HG03342 (cell line): ENCODE measurements at regions not wholly inside any gene's neighbourhood (a gene's known extent, or its start where the extent isn't known, plus 50 kb on each side); places are given as distances from the start of the nearest gene placed in this dataset.
A peak's percentile ranks its signal among the peaks of the same experiment; 100 is the strongest.
"Not testable (repeated sequence)": the region's sequence is repeated elsewhere in the genome, so short reads cannot be mapped to it uniquely, and the experiment has no call there.

Source experiments
- ATAC-seq: cut with Tn5 transposase; IDR thresholded peaks from one replicate; pipeline ENCODE4 v1.9.1; 2021; ENCODE audit warnings: mild to moderate bottlenecking, moderate library complexity; ENCODE audit not compliant: unreplicated experiment

DNA sequence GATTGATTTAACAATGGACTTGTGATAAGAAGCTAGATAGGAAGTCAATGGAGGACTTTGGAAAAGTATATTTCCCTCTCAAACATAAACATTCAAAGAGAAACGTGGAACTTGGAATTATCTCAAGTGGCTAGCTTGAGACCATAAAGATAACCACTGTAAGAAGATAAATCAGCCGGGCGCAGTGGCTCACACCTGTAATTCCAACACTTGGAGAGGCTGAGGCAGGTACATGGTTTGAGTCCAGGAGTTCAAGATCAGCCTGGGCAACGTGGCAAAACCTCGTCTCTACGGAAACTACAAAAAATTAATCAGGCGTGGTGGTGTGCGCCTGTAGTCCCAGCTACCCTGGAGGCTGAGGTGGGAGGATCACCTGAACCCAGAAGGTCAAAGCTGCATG is 405.9 kb upstream of the ACVR2A start:
- ATAC-seq = no peak

DNA sequence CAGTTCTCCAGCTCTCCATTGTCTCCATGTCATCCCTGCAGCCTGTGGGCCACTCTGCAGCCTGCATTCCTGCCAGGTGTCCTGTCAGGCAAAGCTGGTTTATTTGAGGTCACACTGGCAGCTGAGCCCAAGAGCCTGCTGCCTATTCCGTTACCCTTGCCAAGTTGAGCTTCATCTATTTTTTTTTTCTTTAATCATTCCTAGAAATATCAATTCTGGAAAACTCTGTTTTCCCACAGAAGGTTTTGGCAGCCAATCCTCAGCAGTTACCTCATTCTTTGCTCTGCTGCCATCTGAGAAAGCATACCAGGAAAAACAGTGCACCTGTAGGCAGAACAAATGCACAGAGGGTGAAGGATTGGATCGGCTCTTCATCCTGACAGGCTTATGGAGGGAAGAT is 411.0 kb upstream of the ACVR2A start:
- no peak for ATAC-seq

DNA sequence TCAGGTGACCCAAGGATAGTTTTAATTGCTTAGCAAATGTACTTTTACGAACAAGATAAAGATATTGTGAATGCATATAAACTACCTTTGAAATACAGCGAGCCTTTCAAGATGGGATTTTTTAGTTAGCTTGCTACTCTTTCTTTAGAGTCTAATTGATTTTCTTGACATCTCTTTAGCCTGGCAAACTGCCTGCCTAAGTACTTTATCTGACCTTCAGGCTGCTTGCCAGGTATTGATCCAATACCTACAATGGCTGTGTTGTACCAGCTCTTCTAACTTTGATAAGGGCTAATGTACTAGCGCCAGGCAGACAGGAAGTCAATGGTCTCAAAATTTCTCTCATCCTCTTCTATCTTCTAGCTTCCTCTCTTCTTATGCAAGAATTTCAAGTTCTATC is 414.4 kb upstream of the ACVR2A start:
- ATAC-seq = no peak

DNA sequence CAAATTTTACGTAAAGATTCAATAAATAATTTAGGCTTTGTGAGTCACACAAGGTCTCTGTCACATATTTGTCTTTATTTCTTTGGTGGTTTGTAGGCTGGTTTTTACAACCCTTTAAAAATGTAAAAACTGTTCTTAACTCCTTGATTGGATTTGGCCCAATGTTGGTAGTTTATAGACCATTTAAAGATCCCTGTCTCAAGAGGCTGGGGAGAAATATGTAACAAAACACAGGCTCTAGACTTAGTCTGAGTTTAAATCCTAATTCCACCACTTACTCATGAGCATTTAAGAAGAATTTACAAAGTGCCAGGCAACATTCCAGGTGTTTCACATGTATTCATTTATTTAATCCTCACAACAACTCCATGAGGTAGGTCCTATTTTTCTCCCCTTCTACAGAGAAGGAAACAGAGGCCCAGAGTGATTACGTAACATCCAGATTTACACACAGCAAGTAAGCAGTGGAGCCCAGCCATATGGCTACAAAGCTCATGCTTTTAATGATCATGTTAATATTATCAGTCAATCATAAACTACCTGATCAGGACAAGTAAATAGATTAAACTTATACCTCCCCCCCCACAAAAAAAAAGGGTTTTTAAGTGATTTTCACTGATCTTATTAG is 416.6 kb upstream of the ACVR2A start:
- no peak for ATAC-seq

DNA sequence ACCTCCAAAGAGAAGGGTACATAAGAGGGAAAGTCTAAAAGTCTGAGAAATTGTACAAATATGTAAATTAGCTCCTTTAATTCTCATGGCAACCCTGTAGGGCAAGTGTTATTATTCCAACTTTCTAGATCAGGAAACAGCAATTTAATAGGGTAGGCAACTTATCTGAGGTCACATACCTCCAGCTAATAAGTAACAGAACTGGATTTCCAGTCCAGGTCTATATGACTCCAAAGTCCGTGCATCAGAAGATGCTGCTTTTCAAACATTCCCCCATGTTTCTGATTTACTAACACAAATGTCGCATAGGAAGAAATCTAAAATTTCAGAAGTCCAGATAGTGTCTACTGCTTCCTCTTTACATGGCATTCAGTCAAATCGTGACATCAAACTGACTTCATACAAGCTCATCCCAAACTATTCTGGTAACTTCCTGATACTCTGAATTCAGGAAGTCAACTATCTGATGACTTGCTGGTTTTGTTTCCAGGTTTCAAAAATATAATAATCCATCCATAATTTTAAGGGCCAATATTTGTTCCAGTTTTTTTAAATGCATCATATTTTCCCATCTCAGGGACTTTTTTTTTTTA is 419.3 kb upstream of the ACVR2A start:
- no peak for ATAC-seq

DNA sequence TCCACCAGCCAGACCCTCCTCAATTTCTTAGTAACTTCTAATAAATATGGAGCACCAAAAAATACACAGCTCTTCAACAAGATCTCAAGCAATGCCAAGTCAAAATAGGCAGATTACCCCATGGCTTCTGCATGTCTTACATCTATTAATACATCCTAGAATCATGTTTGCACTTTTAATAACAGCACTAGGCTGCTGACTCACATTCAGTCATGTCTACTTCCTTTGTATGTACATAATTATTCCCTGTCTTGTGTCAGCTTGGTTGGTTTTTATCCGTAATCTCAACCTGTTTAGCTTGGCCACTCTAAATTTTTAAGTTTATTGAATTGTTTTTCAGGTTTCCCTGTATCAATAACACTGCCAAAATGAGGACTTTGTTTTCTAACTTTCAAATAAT is 420.1 kb upstream of the ACVR2A start:
- ATAC-seq = no peak

DNA sequence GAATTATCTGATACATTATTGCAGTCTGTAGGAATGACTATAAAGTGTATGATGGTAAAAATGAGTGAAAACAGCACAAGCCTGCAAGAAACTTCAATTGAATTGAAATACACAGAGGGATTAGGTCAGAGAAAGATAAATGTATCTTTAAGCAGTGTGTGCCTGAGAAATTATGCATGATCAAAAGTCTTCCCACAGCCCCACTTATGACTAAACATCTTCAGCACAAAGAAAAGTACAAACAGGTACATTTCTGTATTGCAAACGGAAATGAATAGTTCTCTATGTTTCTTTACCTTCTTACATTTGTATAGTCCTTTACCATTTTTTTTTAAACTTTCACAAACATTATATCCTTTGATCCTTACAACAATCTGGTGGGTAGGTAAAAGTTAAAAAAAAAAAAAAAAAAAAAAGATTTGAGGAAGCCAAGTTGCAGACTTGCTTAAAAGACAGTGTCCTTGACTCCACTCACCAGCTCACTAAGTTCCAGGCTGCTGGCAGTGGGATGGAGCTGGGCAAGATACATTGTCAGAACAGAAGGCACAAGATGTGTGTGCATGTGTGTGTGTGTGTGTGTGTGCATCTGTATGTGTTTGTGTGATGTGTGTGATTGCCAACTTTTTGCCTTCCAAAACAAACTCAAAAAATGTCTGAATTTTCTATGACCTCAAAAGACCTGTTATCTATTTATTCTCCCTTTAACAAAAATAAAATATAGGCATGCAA is 423.7 kb upstream of the ACVR2A start:
- no peak for ATAC-seq

DNA sequence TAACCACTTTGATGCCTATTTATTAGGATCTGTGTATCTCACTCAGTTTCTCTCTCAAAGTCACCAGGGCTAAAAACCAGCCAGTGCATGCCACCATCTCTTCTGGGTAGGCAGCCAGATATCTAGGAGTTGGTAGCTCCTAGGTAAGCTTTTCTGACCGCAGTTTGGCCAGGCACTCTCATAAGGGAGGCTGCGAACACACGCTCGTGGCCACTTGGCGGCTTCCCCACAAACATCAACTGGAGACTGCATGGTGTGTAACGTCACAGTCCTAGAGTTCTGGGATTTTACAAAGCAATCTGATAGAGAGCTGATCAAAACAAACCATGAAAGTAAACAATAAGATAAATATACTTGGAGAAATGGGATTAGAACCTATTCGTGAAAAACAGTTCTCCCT is 424.3 kb upstream of the ACVR2A start:
- no peak for ATAC-seq

DNA sequence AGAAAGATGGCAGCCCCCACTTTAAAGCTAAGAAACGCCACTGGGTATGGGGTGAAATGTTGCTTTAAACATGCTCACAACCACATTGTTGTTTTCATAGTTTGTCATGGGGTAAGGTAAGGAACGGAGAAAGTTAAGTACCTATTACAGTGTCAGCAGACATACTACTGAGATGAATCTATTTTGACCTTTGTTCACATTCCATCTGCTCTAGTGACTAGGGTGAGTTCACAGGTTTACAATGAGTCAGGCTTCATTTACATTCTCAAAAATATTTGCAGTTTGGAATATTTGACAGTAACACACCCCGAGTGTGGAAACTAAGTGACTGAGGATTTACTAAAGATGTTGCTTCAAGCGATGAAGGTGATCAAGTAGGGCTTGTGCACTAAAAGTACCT is 428.7 kb upstream of the ACVR2A start:
- no peak for ATAC-seq

DNA sequence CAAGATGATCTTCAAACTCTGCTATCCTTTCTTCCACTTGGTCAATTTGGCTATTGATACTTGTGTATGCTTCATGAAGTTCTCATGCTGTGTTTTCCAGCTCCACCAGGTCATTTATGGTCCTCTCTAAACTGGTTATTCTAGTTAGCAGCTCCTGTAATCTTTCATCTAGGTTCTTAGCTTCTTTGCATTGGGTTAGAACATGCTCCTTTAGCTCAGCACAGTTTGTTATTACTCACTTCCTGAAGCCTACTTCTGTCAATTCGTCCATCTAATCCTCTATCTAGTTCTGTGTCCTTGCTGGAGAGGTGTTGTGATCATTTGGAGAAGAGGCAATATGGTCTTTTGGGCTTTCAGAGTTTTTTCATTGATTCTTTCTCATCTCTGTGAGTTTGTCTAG is 430.2 kb upstream of the ACVR2A start:
- not testable (repeated sequence) for ATAC-seq

DNA sequence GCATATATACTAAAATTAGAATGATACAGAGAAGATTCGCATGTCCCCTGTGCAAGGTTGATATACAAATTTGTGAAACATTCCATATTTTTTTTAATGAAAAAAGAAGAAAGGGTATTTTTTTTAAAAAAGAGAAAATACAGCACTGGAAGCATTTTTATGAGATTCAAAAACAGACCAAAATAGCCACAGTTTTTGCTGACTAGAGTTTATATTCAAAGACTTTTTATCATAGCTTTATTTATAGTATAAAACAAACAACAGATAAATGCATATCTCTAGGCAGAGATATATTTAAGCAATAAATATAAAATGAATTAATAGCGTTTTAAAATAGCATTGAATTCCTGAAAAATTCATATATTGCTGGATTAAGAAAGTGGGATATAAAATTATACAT is 436.5 kb upstream of the ACVR2A start:
- ATAC-seq = no peak

DNA sequence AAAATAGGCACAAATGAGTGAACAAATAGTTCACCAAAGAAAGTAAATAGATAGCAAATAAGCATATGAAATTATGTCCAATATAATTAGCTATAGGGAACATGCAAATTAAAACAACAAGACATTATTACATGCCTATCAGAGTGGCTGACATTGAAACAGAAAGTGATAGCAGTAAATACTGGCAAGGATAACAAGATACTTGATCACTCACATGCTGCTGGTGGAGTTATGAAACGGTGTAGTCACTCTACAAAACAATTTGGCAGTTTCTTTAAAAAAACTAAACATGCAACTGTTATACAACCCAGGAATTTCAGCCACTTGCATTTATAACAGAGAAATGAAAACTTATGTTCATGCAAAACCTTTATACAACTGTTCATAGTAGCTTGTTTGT is 439.2 kb upstream of the ACVR2A start:
- peak; percentile 77 for ATAC-seq

DNA sequence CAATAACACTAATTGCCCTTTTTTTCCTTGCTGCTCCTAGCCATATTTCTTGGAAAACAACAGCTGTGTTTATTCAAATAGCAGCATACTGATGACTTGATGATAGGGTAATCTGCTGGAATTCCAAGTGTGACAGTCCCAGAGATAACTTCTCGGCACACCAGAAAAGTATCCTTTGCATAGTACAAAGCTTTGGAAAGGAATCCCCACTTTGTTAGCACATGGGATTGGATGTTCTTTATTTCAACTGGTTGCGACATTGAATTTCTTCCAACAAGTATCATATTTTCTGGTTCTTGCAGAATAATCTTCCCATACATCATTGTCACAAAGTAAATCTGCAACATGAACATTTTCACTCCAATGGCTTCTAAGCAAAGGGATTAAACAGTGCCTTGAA is 445.8 kb upstream of the ACVR2A start:
- no peak for ATAC-seq

DNA sequence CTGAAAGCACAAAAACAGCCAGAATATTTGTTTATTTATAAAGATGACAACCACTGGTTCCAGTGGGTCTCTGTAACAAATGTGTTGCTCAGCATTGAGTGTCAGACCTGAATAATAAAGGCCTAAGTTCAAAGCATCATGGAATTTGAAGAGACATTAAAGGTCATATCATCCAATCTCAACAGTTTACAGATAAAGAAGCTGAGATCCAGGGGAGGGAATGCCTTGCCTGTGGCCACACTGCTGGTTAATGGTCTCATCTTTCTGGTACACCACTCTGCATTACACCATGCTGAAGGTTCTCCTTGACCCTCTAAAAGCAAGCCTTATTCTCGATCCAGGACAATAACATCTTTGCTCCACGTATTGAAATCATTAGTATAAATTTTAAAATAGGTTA is 446.5 kb upstream of the ACVR2A start:
- no peak for ATAC-seq

DNA sequence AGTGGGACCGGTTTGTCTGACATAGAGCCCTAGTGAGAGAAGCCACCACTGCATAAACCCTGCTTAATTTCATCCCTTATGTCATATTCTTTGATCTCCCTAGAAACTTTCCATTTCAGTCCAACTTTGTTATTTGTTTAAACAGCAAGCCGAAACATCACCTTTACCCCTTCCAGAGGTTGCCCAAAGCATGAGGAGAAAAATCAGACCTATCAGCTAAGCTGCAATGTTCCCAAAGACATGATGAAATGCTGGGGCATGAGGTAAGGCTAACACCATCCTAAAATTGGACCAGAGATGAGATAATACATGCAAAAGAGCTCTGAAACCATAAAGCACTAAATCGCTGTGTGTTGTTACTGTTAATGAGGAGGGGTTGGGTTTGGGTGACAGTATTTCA is 447.9 kb upstream of the ACVR2A start:
- no peak for ATAC-seq

DNA sequence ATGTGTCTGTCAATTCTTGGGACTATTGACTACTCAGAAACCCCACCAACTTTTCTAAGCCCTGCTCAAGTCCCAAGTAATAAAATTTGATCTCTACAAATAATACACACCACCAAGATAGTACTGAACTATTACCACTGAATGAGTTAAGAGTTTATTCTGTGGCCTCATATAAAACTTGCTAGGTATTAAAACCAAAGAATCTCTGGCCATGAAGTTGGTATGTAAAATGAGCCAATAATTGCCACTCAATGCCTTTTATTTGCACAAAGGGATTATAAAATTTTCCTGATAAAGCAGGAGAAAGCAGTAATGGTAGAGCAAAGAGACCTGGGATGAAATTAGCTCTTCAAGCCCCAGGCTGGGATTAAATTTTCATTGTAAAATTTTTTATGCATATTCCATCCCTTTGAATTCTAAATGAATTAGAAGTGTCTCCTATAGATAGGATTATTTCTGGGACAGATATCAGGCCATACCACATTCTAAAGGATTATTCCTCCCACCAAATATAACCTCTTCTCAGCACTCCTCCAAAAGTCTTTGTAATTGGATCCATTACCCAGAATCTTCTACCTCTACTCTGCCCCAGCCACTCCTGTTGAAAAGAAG is 450.5 kb upstream of the ACVR2A start:
- ATAC-seq = no peak

DNA sequence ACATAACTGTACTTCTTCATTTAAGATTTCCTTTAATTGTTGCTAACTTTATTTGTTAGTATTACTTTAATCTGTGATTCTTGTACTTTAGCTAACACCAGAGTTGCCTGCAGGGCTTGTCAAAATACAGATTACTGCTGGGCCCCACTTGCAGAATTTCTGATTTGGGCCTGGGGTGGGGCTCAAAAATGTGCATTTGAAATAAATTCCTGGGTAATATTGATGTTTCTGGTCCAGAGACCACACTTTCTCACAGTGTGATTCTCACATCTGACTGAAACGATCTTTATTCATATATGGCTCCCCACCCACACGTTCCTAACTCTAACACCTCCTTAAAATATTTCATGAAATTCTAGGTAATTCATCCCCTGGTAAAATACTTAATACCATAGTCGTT is 452.6 kb upstream of the ACVR2A start:
- ATAC-seq = no peak

DNA sequence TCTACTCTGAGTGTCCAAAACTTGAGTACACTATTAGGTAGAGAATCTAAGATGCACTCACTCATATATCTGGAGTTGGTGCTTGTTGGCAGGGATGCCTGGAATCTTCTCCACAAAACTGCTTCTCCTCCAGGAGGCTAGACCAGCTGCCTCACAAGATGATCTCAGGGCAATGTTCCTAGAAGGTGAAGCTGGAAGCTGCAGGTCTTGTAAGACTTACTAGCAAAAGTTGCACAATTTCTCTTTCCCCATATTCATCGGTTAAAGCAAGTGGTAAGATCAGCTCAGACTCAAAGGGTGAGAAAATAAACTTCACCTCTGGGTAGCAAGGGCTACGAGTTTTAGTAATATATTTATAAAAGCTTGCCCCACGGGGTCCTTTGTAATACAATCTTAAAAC is 454.4 kb upstream of the ACVR2A start:
- no peak for ATAC-seq

DNA sequence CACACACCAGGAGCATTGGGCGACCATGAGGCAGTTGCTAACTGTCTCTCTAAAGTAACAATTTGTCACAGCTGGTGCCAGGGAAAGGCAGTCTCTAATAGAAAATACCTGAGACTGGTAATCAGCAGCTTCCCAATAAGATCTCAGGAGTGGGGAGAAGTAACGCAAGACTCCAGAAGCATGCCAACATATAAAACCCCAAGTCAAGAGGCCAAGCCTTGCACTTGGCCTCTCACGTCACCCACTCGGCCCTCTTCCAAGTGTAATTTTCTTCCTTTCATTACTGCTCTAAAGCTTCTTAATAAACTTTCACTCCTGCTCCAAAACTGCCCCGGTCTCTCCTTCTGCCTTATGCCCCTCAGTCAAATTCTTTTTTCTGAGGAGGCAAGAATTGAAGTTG is 455.6 kb upstream of the ACVR2A start:
- ATAC-seq = no peak

DNA sequence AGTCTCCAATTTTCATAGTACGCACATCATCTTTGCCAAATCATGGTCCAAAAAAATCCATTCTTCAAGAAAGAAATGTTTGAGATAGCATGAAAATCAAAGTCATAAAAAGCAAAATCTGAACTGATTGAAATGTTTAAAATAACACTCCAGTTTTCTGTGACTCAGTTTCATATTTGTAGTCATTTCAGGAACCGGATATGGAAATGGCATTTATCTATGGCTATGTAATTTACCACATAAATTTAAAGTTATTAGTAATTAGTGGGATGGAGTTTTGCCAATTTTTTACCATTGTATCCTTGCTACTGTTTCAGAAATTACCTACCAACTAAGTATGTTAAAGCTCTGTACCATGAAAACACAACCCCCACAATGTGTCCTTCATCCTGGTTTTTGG is 456.6 kb upstream of the ACVR2A start:
- ATAC-seq = no peak

DNA sequence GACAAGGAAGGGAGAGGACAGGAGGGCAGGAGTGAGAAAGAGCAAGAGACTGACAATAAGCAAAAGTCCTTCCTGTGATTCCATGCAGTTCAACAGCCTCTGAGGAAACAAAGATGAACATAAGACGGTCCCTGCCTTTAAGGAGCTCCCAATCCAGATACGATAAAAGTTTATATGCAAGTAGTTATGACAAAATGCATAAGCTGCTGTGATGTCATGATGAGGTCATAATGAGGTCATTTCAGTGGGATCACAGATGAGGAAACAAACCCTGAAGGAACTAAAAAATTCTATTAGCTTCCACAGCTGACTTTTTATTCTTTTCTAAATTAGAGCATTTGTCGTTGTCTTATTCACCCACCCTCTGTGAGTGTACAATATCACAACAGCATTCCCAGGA is 458.5 kb upstream of the ACVR2A start:
- ATAC-seq = no peak

DNA sequence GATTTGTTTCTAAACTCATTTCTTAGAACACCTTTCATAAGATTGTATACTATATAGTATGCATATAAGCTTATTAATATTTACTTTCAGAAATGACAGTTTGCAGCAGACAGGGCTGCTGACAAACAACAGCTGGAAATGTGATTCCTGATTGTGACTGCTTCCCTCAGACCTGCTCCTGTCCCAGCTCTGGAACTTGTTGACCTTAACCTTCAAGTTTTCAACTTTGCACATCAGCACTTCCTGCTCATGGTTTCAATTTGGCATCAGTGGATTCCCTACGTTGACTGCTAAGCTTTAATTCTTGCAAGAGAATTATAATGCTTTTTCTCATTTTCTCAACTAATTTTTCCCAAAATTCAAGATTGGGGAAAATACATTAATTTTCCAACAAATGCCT is 459.2 kb upstream of the ACVR2A start:
- no peak for ATAC-seq
